ENCODE measurements at regions not wholly inside any gene's neighbourhood (a gene's known extent, or its start where the extent isn't known, plus 50 kb on each side); places are given as distances from the start of the nearest gene placed in this dataset.
"Not testable (repeated sequence)": the region's sequence is repeated elsewhere in the genome, so short reads cannot be mapped to it uniquely, and the experiment has no call there.

DNA sequence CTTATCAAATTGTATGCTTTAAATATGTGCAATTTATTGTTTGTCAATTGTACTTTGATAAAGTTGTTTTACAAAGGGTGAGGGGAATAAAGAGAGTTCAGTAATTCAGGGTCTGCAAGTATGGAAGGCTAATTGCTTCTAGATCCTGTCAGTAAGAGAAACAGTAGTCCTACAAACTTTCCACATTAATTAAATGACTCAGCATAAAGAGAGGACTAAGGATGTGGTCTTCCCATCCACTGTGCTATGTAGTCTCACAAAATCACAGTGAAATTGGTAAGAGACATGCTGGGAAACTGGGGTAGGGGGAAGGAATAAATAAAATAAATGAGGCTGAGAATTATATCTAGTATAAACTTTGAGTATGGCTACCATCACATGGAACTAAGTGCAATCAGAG lies 130.2 kb upstream of the PKP2 start:
- DNase-seq (ENCODE audit: low spot score): no peak

GRCh38 chr12:33022724-33023123 lies 126.1 kb upstream of the PKP2 start:
- not testable (repeated sequence) for DNase-seq (ENCODE audit: low spot score)

DNA sequence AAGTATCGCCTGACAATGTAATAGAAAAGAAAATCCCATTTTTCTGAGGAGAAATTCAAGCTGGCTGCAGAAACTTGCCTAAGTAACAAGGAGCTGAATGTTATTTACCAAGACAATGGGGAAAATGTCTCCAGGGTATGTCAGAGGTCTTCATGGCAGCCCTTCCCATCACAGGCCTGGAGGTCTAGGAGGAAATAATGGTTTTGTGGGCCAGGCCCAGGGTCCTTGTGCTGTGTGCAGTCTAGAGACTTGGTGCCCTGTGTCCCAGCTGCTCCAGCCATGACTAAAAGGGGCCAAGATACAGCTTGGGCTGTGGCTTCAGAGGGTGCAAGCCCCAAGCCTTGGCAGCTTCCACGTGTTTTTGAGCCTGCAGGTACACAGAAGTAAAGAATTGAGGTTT lies 120.5 kb upstream of the PKP2 start:
- DNase-seq (ENCODE audit: low spot score): not testable (repeated sequence)

- no peak for DNase-seq (ENCODE audit: low spot score)
Measured at GRCh38 chr12:33012226-33012625, 115.6 kb upstream of the PKP2 start.

DNA sequence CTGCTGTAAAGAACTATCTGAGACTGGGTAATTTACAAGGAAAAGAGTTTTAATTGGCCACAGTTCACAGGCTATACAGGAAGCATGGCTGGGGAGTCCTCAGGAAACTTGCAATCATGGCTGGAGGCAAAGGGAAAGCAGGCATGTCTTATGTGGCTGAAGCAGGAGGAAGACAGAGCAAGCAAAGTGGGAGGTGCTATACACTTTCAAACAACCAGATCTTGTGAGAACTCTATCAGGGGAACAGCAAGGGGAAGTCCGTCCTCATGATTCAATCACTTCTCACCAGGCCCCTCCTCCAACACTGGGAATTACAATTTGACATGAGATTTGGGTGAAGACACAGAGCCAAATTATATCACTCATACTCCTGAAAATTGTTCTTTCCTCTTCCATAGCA lies 109.5 kb upstream of the PKP2 start:
- no peak for DNase-seq (ENCODE audit: low spot score)

- no peak for DNase-seq (ENCODE audit: low spot score)
Measured at GRCh38 chr12:33000016-33000415, 103.4 kb upstream of the PKP2 start.

DNA sequence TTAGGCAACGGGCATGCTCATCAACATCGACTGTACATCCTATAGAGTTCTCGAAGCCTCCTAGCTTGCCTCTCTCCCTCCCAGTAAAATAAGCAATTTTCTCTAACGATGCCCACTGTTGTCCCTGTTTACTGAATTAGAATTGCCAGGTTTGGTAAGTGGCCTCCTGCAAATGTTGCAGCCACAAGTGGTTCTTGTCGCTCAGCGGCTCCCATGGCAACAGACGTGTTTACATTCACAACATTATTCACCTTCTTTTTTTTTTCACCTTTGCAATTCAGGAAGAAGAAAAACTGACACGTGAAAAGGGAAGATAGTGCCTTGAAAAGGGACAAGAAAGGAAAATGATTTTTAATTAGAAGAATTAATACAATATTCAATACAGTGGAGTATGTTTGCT lies 100.9 kb upstream of the PKP2 start:
- no peak for DNase-seq (ENCODE audit: low spot score)

GRCh38 chr12:32995623-32996022 lies 99.0 kb upstream of the PKP2 start:
- peak; percentile 13 for DNase-seq (ENCODE audit: low spot score)

GRCh38 chr12:32993404-32993803 lies 96.8 kb upstream of the PKP2 start:
- DNase-seq (ENCODE audit: low spot score): peak; percentile 20

GRCh38 chr12:32989705-32990104 lies 93.1 kb upstream of the PKP2 start:
- no peak for DNase-seq (ENCODE audit: low spot score)

DNA sequence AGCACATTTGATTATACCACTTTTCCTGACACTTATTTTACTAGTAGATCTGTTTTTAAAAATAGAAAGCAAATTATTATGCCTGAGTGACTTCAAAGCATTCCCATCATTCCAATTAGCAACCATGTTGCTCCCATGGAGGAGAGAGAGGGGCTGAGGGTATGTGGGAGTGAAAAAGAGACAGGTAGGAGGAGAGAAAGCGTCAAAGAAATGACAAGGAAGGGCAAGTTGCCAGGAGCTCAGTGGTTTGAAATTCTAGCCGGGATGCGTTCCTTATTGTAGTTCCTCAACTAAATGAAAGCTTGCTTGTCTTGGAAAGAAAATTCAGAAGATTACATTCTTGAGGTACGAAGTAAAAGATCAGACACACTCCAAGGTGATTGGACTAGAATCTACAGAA lies 92.4 kb upstream of the PKP2 start:
- no peak for DNase-seq (ENCODE audit: low spot score)

DNA sequence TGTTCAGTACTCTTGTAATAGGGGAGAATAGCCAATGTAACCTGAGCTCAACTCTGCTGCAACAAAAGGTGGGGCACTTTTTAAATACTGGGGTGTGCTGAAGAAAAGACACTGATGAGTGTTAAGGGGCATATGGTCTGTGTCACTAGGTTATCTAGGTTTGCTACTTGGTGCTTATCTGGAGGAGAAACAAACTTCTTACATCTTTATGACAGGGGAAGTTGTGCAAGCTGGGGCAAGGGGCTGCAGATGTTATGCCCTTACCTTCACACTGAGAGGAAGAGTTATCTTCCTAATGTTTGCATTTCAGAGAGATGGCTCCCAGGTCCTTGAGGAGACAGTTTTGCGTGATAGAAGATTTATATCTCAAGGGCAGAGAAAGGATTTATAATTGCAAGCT lies 90.9 kb upstream of the PKP2 start:
- no peak for DNase-seq (ENCODE audit: low spot score)

GRCh38 chr12:32983968-32984367 lies 87.4 kb upstream of the PKP2 start:
- DNase-seq (ENCODE audit: low spot score): peak; percentile 30

GRCh38 chr12:32983332-32983731 lies 86.8 kb upstream of the PKP2 start:
- no peak for DNase-seq (ENCODE audit: low spot score)

GRCh38 chr12:32981139-32981538 lies 84.6 kb upstream of the PKP2 start:
- DNase-seq (ENCODE audit: low spot score): no peak

GRCh38 chr12:32975122-32975521 lies 78.5 kb upstream of the PKP2 start:
- no peak for DNase-seq (ENCODE audit: low spot score)

GRCh38 chr12:32970465-32971110 lies 74.0 kb upstream of the PKP2 start:
- DNase-seq (ENCODE audit: low spot score): no peak

- no peak for DNase-seq (ENCODE audit: low spot score)
Measured at GRCh38 chr12:32964981-32965585, 68.5 kb upstream of the PKP2 start.

- not testable (repeated sequence) for DNase-seq (ENCODE audit: low spot score)
Measured at GRCh38 chr12:32956418-32956817, 59.8 kb upstream of the PKP2 start.

DNA sequence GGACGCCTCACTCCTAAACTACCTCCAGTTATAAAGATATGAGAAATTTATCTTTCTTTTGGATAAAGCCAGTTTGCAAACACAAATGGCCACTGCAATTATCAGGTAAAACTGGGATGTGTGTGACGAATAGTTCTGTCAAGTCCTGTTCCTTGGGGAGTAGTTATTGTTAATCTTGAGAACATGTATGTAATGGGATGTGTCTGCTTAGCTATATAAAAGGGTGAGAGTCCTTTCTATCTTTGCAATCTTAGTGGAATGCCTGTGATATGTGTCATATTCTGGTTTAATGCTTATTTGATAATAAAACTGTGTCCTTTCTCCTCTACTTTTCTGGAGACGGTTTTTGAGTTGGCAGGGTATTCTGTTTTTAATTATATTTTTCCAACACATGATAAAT lies 56.1 kb upstream of the PKP2 start:
- no peak for DNase-seq (ENCODE audit: low spot score)

DNA sequence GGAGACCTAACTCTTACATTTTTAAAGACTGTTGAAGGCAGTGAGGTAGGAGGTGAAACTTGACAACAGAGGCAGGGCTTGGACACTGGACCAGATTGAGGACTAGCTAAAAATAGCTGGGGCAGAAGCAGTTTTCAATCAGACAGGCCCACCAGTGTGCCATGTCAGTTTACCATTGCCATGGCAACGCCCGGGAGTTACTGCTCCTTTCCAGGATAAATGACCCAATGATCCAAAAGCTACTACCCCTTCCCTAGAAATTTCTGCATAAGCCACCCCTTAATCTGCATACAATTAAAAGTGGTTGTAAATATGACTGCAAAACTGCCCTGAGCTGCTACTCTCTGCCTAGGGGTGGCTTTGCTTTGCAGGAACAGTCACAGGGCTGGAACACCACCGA lies 53.2 kb upstream of the PKP2 start:
- no peak for DNase-seq (ENCODE audit: low spot score)

GRCh38 chr12:32947206-32948067 lies 50.9 kb upstream of the PKP2 start:
- peak; percentile 51 for DNase-seq (ENCODE audit: low spot score)

GRCh38 chr12:32946504-32947131 lies 50.0 kb upstream of the PKP2 start:
- no peak for DNase-seq (ENCODE audit: low spot score)
